HG02973 (cell line): ENCODE measurements at regions not wholly inside any gene's neighbourhood (a gene's known extent, or its start where the extent isn't known, plus 50 kb on each side); places are given as distances from the start of the nearest gene placed in this dataset.

ENCODE experiments used
- ATAC-seq: cut with Tn5 transposase; IDR thresholded peaks from one replicate; pipeline ENCODE4 v1.9.1; 2021; ENCODE audit warnings: moderate library complexity; ENCODE audit not compliant: unreplicated experiment

- ATAC-seq: no peak
Measured at GRCh38 chr2:56099963-56100362, 83.8 kb upstream of the CCDC85A start.

- ATAC-seq: no peak
Measured at GRCh38 chr2:56100791-56101312, 82.9 kb upstream of the CCDC85A start.

GRCh38 chr2:56102098-56102497 is 81.7 kb upstream of the CCDC85A start:
- no peak for ATAC-seq

- ATAC-seq: no peak
Measured at GRCh38 chr2:56102866-56103265, 80.9 kb upstream of the CCDC85A start.

GRCh38 chr2:56104962-56105361 is 78.8 kb upstream of the CCDC85A start:
- ATAC-seq: no peak

GRCh38 chr2:56107502-56108220 is 76.1 kb upstream of the CCDC85A start:
- ATAC-seq: no peak

GRCh38 chr2:56108806-56109205 is 75.0 kb upstream of the CCDC85A start:
- ATAC-seq: no peak

GRCh38 chr2:56109994-56110393 is 73.8 kb upstream of the CCDC85A start:
- ATAC-seq: no peak

GRCh38 chr2:56113382-56113975 is 70.3 kb upstream of the CCDC85A start:
- ATAC-seq: no peak

GRCh38 chr2:56117764-56118163 is 66.0 kb upstream of the CCDC85A start:
- ATAC-seq: no peak

- no peak for ATAC-seq
Measured at GRCh38 chr2:56118474-56118873, 65.3 kb upstream of the CCDC85A start.

- no peak for ATAC-seq
Measured at GRCh38 chr2:56121995-56122394, 61.8 kb upstream of the CCDC85A start.

- no peak for ATAC-seq
Measured at GRCh38 chr2:56123538-56123937, 60.3 kb upstream of the CCDC85A start.

GRCh38 chr2:56127010-56127409 is 56.8 kb upstream of the CCDC85A start:
- ATAC-seq: no peak

GRCh38 chr2:56127463-56128152 is 56.2 kb upstream of the CCDC85A start:
- no peak for ATAC-seq

- ATAC-seq: no peak
Measured at GRCh38 chr2:56128235-56128634, 55.6 kb upstream of the CCDC85A start.

- no peak for ATAC-seq
Measured at GRCh38 chr2:56130463-56131070, 53.2 kb upstream of the CCDC85A start.

- peak; percentile 64 for ATAC-seq
Measured at GRCh38 chr2:56132138-56132537, 51.7 kb upstream of the CCDC85A start.

GRCh38 chr2:56133441-56133840 is 50.3 kb upstream of the CCDC85A start:
- no peak for ATAC-seq

- ATAC-seq: no peak
Measured at GRCh38 chr2:56133931-56134629, 49.7 kb upstream of the CCDC85A start.
